Stomach (tissue), 8 donors: ENCODE measurements at regions not wholly inside any gene's neighbourhood (a gene's known extent, or its start where the extent isn't known, plus 50 kb on each side); places are given as distances from the start of the nearest gene placed in this dataset.

Source experiments
- DNase-seq, 2 donors: peaks; one replicate each; pipeline versions ENCODE4 v3.0.0 to v3.0.0-alpha.2; 2013 to 2019
- H3K27ac ChIP-seq, 5 donors: fragments of 200-600 bp in 4 of 5; sonication (generic) in 4 of 5; one replicate each; pipeline ENCODE4 v1.5.1; 2013 to 2019; ENCODE audit warnings: mild to moderate bottlenecking in 1 of 5, moderate library complexity in 1 of 5
- H3K27me3 ChIP-seq, 3 donors: fragments of 200-600 bp; sonication (generic); one replicate each; pipeline ENCODE4 v1.5.1; 2017 to 2019; ENCODE audit warnings: mixed run types in 1 of 3
- H3K36me3 ChIP-seq, 4 donors: fragments of 200-600 bp; sonication (generic); 1 replicate in 3 of 4; 2 replicates in 1 of 4; pipeline ENCODE4 v1.5.1; 2016 to 2019
- H3K4me1 ChIP-seq, 4 donors: fragments of 200-600 bp; sonication (generic); one replicate each; pipeline ENCODE4 v1.5.1; 2016 to 2019
- H3K4me3 ChIP-seq, 4 donors: fragments of 200-600 bp; sonication (generic) in 3 of 4; one replicate each; pipeline ENCODE4 v1.5.1; 2016 to 2019; ENCODE audit warnings: mild to moderate bottlenecking in 1 of 4
- H3K9me3 ChIP-seq, 4 donors: fragments of 200-600 bp; sonication (generic); one replicate each; pipeline ENCODE4 v1.5.1; 2016 to 2019
- CTCF ChIP-seq, 7 experiments: fragments of 450-650 bp in 4 of 7; fragments of 200-600 bp in 3 of 7; sonication (generic) in 3 of 7; IDR thresholded peaks; one replicate each; pipeline ENCODE4 v1.5.1; 2016 to 2019; ENCODE audit warnings: antibody characterized with exemption in 7 of 7, control low read depth in 2 of 7, mild to moderate bottlenecking in 1 of 7
- EP300 ChIP-seq: sonication (generic); formaldehyde crosslinking; IDR thresholded peaks from one replicate; pipeline ENCODE4 v1.6.1; 2017; ENCODE audit warnings: antibody characterized with exemption
- POLR2A ChIP-seq, 4 donors: fragments of 450-650 bp; IDR thresholded peaks; one replicate each; pipeline ENCODE4 v1.6.1; 2016; ENCODE audit warnings: antibody characterized with exemption in 4 of 4, control low read depth in 2 of 4, mild to moderate bottlenecking in 1 of 4, moderate library complexity in 1 of 4
- POLR2AphosphoS5 ChIP-seq, 3 donors: sonication (generic); formaldehyde crosslinking; IDR thresholded peaks; one replicate each; pipeline ENCODE4 v1.6.1; 2016; ENCODE audit warnings: antibody characterized with exemption in 3 of 3
- WGBS, 5 donors: extraction: QIAGEN DNeasy Blood & Tissue Kit in 3 of 5; methylation state at CpG; one replicate each; pipeline versions ENCODE4 v1.1.5 to v1.1.7; 2013 to 2018; 5-methylcytosine and 5-hydroxymethylcytosine counted together
- intact Hi-C: fragments of 100-400 bp; cut with DNase I; formaldehyde crosslinking; loops from one replicate; pipeline ENCODE4 v1.15.1; 2023; ENCODE audit warnings: low total_unique reads
- donor health status: healthy with polysubstance abuse.
- donor health status: Bipolar disorder and iron deficiency.
- donor health status: healthy.

GRCh38 chr16:35319536-35320192, 1860.3 kb downstream of the TP53TG3F start:
- intact Hi-C loops = no loop called here
- Histone ChIP-seq H3K4me1 (no peaks in the 10 kb centered on the region), H3K4me3 (no peak overlapping the region), H3K9me3 (peaks cover 0 to 33% (median 27%) of the 10 kb centered on the region in 4 donors), H3K36me3 (no peaks in the 10 kb centered on the region), H3K27me3 (no peaks in the 10 kb centered on the region), H3K27ac (no peak overlapping the region)
- 51 to 75% (median 55%) methylated on average over 2 of the region's 2 CpGs for WGBS, 5 donors
- TF ChIP-seq CTCF (IDR thresholded peaks at IDR 0.05) = no peak
- no peak for TF ChIP-seq POLR2AphosphoS5 (IDR thresholded peaks at IDR 0.05)
- TF ChIP-seq POLR2A (IDR thresholded peaks at IDR 0.05) = no peak
- TF ChIP-seq EP300 = no peak
- DNase-seq = no peak

- no peak for DNase-seq
- no peaks in the 10 kb centered on the region for H3K36me3 ChIP-seq
- TF ChIP-seq POLR2AphosphoS5 (IDR thresholded peaks at IDR 0.05) (no peak), EP300 (no peak), CTCF (IDR thresholded peaks at IDR 0.05) (no peak), POLR2A (IDR thresholded peaks at IDR 0.05) (no peak)
- no peak overlapping the region for H3K27ac ChIP-seq
- intact Hi-C loops = no loop called here
- WGBS, 5 donors = 54 to 70% (median 64%) methylated on average over 3 of the region's 3 CpGs
- H3K4me1 ChIP-seq = no peaks in the 10 kb centered on the region
- peaks cover 0 to 43% (median 19%) of the 10 kb centered on the region in 4 donors for H3K9me3 ChIP-seq
- H3K4me3 ChIP-seq = no peak overlapping the region
- H3K27me3 ChIP-seq = no peaks in the 10 kb centered on the region
These were observed 1866.5 kb downstream of the TP53TG3F start for GRCh38 chr16:35325936-35326335.

GRCh38 chr16:35339337-35339736, 1879.9 kb downstream of the TP53TG3F start:
- intact Hi-C loops = no loop called here
- TF ChIP-seq CTCF (IDR thresholded peaks at IDR 0.05) (no peak), POLR2AphosphoS5 (IDR thresholded peaks at IDR 0.05) (no peak), EP300 (no peak), POLR2A (IDR thresholded peaks at IDR 0.05) (no peak)
- H3K4me1 ChIP-seq = no peaks in the 10 kb centered on the region
- peaks cover under 1 to 77% (median 25%) of the 10 kb centered on the region in 4 donors for H3K9me3 ChIP-seq
- no peaks in the 10 kb centered on the region for H3K27me3 ChIP-seq
- H3K27ac ChIP-seq = no peak overlapping the region
- no peak for DNase-seq
- H3K36me3 ChIP-seq = no peaks in the 10 kb centered on the region
- H3K4me3 ChIP-seq = no peak overlapping the region

- no peak overlapping the region for H3K27ac ChIP-seq
- intact Hi-C loops = no loop called here
- H3K36me3 ChIP-seq = no peaks in the 10 kb centered on the region
- no peak for DNase-seq
- 36 to 45% (median 41%) methylated on average over 4 of the region's 4 CpGs for WGBS, 5 donors
- H3K4me1 ChIP-seq = no peaks in the 10 kb centered on the region
- peaks cover 6 to 73% (median 33%) of the 10 kb centered on the region in 4 donors for H3K9me3 ChIP-seq
- no peak for TF ChIP-seq EP300
- no peak for TF ChIP-seq POLR2AphosphoS5 (IDR thresholded peaks at IDR 0.05)
- TF ChIP-seq CTCF (IDR thresholded peaks at IDR 0.05) = no peak
- TF ChIP-seq POLR2A (IDR thresholded peaks at IDR 0.05) = no peak
- H3K27me3 ChIP-seq = no peaks in the 10 kb centered on the region
- H3K4me3 ChIP-seq = no peak overlapping the region
These were observed 1882.6 kb downstream of the TP53TG3F start for GRCh38 chr16:35342012-35342411.
